H7 (cell line): ENCODE measurements at regions not wholly inside any gene's neighbourhood (a gene's known extent, or its start where the extent isn't known, plus 50 kb on each side); places are given as distances from the start of the nearest gene placed in this dataset.
A peak's percentile ranks its signal among the peaks of the same experiment; 100 is the strongest.

Experiments
- DNase-seq: peaks from one replicate; pipeline ENCODE4 v3.0.0; 2012
- H3K27me3 ChIP-seq: 2 replicates; pipeline ENCODE4 v1.6.0; 2011; ENCODE audit warnings: mild to moderate bottlenecking, low read length; ENCODE audit not compliant: control insufficient read depth, insufficient read depth
- H3K36me3 ChIP-seq: replicated peaks from 2 replicates; pipeline ENCODE4 v1.5.1; 2011; ENCODE audit warnings: low read length; ENCODE audit not compliant: control insufficient read depth, insufficient read depth
- H3K4me3 ChIP-seq: 2 replicates; pipeline ENCODE4 v1.5.1; 2011; ENCODE audit warnings: low read depth, mild to moderate bottlenecking, control low read depth, low read length, moderate library complexity; ENCODE audit not compliant: insufficient read depth

DNA sequence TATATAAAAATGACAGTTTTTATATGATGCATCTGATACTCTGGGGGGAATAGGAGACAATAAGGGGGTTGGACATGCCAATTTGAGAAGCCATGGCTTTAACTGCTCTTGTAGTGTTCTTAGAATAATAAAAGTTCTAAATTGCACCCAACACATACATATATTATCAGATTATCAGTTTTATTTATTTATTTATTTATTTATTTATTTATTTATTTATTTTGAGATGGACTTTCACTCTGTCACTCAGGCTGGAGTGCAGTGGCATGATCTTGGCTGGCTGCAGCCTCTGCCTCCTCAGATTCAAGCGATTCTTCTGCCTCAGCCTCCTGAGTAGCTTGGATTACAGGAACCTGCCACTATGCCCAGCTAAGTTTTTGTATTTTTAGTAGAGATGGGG, 356.8 kb downstream of the TLL1 start:
- Histone ChIP-seq H3K36me3 (no peaks in the 10 kb centered on the region), H3K4me3 (no peak overlapping the region), H3K27me3 (no peaks in the 10 kb centered on the region)
- no peak for DNase-seq

DNA sequence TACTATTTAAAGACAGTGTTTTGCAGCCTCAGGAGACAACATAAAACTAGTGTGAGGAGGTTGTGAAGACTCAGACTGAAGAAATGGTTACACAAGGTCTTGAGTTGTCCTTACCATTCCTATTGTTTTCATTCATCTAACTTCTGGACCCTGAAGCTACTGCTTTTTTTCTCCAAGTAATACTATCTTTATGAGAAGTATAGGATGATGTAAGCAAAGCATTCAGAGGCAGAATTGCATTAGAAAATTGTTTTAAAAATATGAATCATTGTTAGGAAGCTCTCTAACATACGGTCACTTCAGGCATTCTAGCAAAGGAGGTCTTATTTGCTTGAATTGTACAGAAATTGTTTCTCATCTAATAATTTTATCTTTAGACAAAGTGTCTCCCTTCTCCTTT, 357.8 kb downstream of the TLL1 start:
- Histone ChIP-seq H3K4me3 (no peak overlapping the region), H3K27me3 (no peaks in the 10 kb centered on the region), H3K36me3 (no peaks in the 10 kb centered on the region)
- no peak for DNase-seq

DNA sequence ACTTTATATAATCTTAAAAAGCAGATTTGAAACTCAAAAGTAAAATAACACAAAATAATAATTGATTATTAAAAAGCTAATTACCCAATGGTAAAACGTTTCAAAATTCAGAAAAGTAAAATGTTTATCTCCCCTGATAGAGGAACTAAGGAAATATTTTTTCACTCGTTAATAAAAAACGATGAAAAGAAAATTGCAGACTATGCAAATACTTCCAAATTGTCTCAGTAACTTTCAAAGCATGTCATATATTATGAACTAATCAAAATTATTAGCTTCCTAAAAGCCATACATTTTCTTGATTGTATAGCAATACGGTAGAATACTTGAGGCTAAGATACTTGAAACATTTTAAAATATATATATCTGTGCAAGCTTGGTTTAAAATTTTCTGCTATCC, 366.3 kb downstream of the TLL1 start:
- Histone ChIP-seq H3K36me3 (no peaks in the 10 kb centered on the region), H3K4me3 (no peak overlapping the region), H3K27me3 (no peaks in the 10 kb centered on the region)
- DNase-seq = no peak

DNA sequence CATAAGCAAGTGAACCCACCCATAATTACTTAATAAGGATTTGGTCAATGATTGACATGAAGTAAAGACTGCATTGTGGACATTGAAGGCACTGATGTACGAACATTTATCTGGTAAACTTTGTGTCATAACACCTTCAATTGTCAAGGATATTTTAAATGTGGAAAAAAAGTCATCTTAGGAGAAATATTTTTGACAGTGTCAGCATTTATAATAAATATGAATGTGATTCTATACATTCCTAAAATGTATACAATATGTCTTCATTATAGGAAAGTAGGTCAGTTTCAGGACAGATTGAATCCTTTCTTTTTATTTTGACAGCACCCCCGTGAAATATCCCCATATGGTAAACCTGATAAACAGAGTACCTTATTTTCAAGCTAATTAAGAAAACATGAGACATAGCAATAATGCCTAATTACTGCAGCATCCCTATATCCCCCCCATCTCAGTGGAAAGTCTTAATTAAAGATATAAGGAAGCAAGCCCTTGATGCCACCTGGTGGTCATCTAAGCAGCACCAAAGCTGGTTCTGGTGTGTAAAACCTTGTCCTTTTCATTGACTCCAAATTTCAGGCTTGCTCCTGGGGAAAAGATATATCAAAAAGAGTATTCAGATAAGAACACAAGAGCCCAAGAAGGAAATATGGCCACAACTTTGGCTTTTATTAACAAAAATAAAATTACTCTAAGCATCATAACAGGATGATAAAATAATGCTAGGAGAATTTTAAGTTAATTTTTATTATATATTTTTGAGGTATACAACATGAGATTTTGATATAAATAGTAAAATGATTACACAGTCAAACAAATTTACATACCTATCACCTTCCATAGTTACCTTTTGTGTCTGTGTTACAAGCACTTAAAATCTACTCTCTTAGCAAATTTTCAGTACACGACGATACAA, 379.7 kb downstream of the TLL1 start:
- DNase-seq = peak; percentile 7
- no peak overlapping the region for H3K4me3 ChIP-seq
- no peaks in the 10 kb centered on the region for H3K27me3 ChIP-seq
- no peaks in the 10 kb centered on the region for H3K36me3 ChIP-seq

DNA sequence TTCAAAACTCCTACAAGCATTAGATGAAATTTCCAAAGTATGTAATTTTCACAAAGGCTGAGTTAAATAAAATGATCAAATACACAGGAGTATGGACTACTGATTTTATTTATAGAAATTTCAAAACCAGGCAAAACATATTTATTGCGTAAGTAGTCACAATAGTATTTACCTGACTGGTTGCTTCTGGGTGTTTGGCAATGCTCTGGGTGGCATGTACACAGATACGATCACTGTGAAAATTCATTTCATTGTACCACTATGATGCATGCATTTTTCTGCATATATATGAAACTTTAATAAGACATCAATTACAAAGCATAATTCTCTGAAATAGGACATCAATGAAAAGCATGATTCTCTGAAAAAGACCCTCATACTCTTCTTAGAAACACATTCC, 384.2 kb downstream of the TLL1 start:
- Histone ChIP-seq H3K4me3 (no peak overlapping the region), H3K27me3 (no peaks in the 10 kb centered on the region), H3K36me3 (no peaks in the 10 kb centered on the region)
- no peak for DNase-seq

DNA sequence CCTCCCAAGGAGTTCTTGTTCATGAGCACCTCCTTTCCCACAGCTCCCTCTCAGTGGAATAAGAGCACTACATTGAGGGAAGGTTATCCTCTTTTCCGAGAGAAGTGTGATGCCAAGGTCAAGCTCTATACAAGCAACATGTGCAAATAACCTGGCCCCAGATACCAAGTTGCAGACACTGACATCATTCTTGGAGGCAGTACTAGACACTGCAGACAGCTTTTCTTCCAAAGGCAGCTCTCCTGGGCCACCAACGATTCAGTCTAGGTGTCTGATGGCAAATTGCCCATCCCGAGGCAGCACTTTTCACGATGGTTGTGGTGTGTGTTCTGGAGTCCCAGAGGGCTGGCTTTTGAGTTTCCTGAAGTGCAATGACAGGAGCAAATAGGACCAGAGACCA, 384.9 kb downstream of the TLL1 start:
- no peak for DNase-seq
- Histone ChIP-seq H3K27me3 (no peaks in the 10 kb centered on the region), H3K4me3 (no peak overlapping the region), H3K36me3 (no peaks in the 10 kb centered on the region)

DNA sequence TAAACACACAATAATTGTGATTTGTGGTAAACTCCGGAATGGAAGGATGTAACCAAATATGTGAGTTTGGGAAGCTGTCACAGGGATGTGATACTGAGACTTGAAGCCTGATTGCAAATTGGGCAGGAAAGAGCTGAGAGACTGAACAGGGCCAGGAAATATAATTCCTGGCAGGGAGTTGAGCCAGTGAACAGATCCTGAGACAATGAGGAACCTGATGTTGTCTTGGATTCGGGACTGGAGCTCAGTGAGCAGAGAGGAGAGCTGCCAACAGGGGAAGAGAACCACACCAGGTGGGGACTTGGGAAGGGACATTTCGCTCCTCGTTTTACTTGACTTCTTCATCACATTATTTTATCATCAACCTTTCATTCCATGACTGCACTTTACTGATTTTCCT, 386.0 kb downstream of the TLL1 start:
- Histone ChIP-seq H3K27me3 (no peaks in the 10 kb centered on the region), H3K36me3 (no peaks in the 10 kb centered on the region)
- DNase-seq = no peak

DNA sequence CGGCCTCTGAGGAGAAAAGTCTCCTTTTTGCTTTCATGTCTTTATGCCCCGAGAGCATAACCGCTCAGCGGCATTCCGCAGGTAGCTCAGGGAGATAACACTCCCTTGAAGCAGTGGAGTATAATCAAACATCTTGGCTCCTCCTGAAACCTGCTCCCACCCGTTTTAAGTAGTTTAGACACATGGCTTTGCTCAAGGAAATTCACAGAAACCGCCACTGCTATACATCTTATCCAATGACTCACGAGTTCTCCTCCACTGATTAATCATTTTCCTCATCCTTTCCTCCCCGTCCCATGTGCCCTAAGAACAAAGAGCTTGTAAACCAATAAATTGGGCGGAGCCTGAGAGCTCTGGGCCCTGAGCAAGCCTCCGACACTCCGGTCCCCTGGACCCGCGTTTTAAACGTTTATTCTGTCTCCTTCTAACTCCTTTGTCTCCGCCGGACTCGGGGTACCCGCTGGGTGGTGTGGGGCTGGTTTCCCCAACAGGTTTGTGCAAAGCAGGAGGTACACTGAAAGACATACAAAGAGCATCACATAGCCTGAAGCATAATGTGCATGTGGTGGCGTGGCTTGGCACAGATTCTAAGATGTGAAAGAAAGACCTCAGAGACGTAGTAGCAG, 401.2 kb downstream of the TLL1 start:
- Histone ChIP-seq H3K4me3 (no peak overlapping the region), H3K27me3 (no peaks in the 10 kb centered on the region), H3K36me3 (no peaks in the 10 kb centered on the region)
- DNase-seq = no peak

More for the DNA sequence above, 386.0 kb downstream of the TLL1 start:
- no peak overlapping the region for H3K4me3 ChIP-seq

DNA sequence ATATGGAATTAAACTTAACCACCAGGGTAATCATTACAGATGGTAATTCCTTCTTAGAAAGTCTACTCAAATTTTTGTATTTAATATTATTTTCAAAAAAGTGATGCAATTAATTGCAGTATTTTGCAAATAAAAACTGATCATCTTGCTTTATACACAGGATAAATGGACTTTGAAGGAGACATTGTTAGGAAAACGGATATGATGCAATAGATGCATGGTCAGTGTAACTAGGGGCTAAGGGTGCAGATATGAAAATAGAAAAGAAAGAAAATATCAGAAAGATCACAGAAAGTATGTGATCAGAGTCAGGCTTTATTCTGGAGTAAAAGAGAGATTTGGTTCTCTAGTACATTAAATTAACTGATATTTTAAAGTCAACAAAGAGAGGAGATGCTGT, 401.7 kb downstream of the TLL1 start:
- no peaks in the 10 kb centered on the region for H3K27me3 ChIP-seq
- no peak overlapping the region for H3K4me3 ChIP-seq
- no peak for DNase-seq
- no peaks in the 10 kb centered on the region for H3K36me3 ChIP-seq

DNA sequence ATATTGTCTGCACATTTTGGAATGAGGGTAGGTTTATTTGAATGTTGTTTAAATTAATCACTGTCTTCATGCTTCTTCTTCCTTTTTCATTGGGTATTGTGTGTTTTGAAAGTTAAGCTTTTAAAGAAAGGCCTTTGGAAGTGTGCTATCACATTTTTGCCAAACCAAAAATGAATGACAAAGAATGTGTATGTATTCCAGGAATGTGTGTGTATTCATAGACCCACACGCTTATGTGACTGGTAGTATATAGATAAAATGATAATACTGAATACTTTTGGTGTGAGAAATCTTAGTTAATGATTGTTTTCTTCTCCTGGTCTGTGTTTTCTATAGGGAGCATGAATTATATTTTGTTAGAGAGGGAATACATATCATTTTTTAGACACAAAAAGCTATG, 404.4 kb downstream of the TLL1 start:
- no peak for DNase-seq
- Histone ChIP-seq H3K4me3 (no peak overlapping the region), H3K27me3 (no peaks in the 10 kb centered on the region), H3K36me3 (no peaks in the 10 kb centered on the region)

DNA sequence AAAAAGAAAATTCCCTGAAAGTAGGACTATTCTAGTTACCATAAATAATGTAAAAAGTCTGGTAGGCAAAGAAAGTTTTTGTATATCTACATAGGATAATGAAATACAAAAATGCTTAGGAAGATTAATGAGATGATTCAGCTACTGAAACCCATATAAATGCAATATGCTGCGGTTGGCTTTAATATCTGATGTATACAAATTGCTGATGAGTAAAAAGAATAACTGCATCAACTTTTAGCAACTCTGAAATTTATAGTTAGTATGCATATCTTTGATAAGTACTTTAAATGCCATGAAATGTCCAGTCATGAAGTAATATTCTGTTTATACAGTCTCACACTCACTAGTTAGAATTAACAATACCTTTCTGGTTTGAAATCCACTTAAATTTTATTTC, 404.8 kb downstream of the TLL1 start:
- Histone ChIP-seq H3K4me3 (no peak overlapping the region), H3K36me3 (no peaks in the 10 kb centered on the region), H3K27me3 (no peaks in the 10 kb centered on the region)
- DNase-seq = no peak

DNA sequence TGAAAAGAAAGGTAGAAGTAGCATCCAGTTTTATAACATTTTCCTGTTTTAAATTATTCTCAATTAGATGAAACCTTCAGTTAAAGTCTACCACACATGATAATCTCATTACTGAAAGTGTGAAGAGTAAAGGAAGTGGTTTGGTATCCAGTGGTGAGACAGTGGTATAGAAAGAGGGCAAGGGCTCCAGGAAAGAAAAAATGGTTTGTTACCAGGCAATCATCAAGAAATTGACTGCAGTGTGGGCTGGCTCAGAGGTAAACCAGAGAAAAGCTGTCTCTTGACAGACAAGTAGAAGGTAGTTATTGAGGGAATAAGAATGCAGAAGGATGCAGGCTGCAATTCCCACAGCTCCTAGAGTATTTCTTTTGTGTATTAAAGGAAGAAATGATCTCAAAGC, 406.2 kb downstream of the TLL1 start:
- no peaks in the 10 kb centered on the region for H3K36me3 ChIP-seq
- no peaks in the 10 kb centered on the region for H3K27me3 ChIP-seq
- no peak overlapping the region for H3K4me3 ChIP-seq
- DNase-seq = no peak

DNA sequence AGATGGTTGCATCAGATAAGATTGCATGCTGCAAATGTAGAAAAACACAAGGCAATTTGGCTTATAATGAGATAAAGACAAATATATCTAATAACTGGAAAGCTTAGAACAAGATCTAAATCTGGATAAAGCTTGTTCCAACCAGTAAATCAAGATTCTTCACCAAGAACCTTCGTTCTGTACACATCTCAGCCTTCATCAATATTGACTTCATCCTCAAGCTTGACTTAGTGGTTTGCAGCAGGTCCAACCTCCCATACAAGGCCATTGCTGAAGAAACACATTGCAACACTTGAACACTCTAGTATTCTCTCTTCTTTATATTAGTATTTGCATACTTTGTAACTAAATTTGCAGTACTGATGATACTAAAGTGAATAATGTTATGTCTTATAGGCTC, 407.6 kb downstream of the TLL1 start:
- DNase-seq = no peak
- Histone ChIP-seq H3K36me3 (no peaks in the 10 kb centered on the region), H3K4me3 (no peak overlapping the region), H3K27me3 (no peaks in the 10 kb centered on the region)

DNA sequence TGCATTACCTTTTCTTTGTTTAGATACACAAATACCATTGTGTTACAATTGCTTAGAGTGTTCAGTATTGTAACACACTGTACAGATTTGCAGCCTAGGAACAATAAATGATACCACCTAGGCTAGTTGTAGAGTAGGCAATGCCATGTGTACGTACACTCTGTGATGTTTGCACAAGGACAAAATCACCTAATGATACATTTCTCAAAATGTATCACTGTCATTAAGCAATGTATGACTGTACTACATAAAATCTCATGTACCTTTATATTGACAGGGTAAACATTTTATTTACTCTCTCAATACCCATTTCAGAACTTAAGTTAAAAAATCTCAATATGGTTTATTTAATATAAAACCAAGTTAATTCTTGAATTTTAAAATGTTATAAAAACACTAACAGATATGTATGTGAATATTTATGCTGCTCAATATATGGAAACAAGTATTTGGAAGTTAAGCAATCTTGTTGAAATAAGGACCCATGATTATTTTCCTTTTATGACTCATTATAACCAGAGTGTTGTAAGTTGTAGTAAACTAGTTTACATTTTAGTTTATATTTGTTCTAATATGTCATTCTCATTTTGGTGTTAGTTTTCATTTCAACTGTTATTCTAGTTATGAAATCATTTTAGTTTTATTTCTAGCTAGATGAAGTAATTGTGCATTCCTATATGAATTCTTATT, 409.2 kb downstream of the TLL1 start:
- H3K36me3 ChIP-seq = no peaks in the 10 kb centered on the region
- no peak for DNase-seq
- no peaks in the 10 kb centered on the region for H3K27me3 ChIP-seq
- no peak overlapping the region for H3K4me3 ChIP-seq

DNA sequence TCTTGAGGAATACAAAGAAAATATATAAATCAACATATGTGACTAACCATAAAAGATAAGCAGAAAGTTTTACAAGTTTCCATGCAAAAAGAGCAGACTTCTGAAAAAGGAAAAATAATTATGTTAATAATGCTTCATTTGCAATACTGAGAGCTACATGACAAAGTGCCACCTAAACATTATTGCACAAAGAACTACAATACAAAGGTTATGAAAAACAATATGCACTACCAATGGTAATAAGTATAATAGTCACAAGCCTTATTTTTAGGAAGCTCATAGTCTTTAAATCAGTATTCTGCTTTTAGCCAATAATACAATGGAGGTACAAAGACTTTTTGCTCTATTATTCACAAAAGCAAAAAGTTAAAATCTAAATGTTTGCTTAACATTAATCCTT, 411.2 kb downstream of the TLL1 start:
- Histone ChIP-seq H3K4me3 (no peak overlapping the region), H3K36me3 (no peaks in the 10 kb centered on the region), H3K27me3 (no peaks in the 10 kb centered on the region)
- DNase-seq = no peak
